SK-N-SH (cell line): ENCODE measurements at regions not wholly inside any gene's neighbourhood (a gene's known extent, or its start where the extent isn't known, plus 50 kb on each side); places are given as distances from the start of the nearest gene placed in this dataset.
A peak's percentile ranks its signal among the peaks of the same experiment; 100 is the strongest.

Experiments
- CTCF ChIA-PET: fragments of 300-600, 350-600 bp; formaldehyde crosslinking; extraction: SDS; loops from one replicate; lab custom pipeline; 2021; lab: Yijun Ruan, JAX
- POLR2A ChIA-PET: fragments of 350-600 bp; sonication (Branson Sonifier 250); formaldehyde crosslinking; extraction: SDS; loops from one replicate; lab custom pipeline; 2020; ENCODE audit warnings: antibody characterized with exemption, inconsistent platforms; lab: Yijun Ruan, JAX
- DNase-seq: peaks from one replicate; pipeline ENCODE4 v3.0.0; 2012
- H2AFZ ChIP-seq: fragments of 200-600 bp; sonication (generic); 2 replicates; pipeline ENCODE4 v1.8.1; 2016; ENCODE audit warnings: antibody characterized with exemption, mild to moderate bottlenecking, low read depth
- H3F3A ChIP-seq: fragments of 200-600 bp; sonication (generic); replicated peaks from 2 replicates; pipeline ENCODE3; 2016; ENCODE audit warnings: antibody characterized with exemption, mild to moderate bottlenecking; ENCODE audit not compliant: insufficient read depth
- H3K27ac ChIP-seq, 2 experiments: fragments of 200-500 bp in 1 of 2; fragments of 200-600 bp in 1 of 2; sonication (Bioruptor generic) in 1 of 2; sonication (generic), shearing (Covaris generic) in 1 of 2; 2 replicates each; pipeline versions ENCODE4 v1.5.1 to v1.6.1; 2014 to 2016; ENCODE audit warnings: low read depth in 2 of 2, inconsistent platforms in 1 of 2, low read length in 1 of 2, mild to moderate bottlenecking in 1 of 2, mixed read lengths in 1 of 2
- H3K27me3 ChIP-seq: fragments of 200-600 bp; sonication (generic), shearing (Covaris generic); 2 replicates; pipeline ENCODE4 v1.6.1; 2016; ENCODE audit warnings: mixed run types; ENCODE audit not compliant: insufficient read depth
- H3K36me3 ChIP-seq, 2 experiments: fragments of 200-500 bp in 1 of 2; fragments of 200-600 bp in 1 of 2; sonication (Bioruptor generic) in 1 of 2; sonication (generic) in 1 of 2; replicated peaks in 1 of 2; 2 replicates each; pipeline versions ENCODE3 to v1.5.1; 2014 to 2016; ENCODE audit warnings: low read length in 1 of 2, mild to moderate bottlenecking in 1 of 2; ENCODE audit not compliant: insufficient read depth in 2 of 2, control insufficient read depth in 1 of 2
- H3K4me1 ChIP-seq, 2 experiments: fragments of 200-500 bp in 1 of 2; fragments of 200-600 bp in 1 of 2; sonication (Bioruptor generic) in 1 of 2; sonication (generic), shearing (Covaris generic) in 1 of 2; 2 replicates each; pipeline versions ENCODE4 v1.5.1 to v1.6.1; 2014 to 2016; ENCODE audit warnings: low read depth in 1 of 2, low read length in 1 of 2, mixed run types in 1 of 2; ENCODE audit not compliant: insufficient read depth in 2 of 2, control insufficient read depth in 1 of 2
- H3K4me2 ChIP-seq: fragments of 200-600 bp; sonication (generic), shearing (Covaris generic); 2 replicates; pipeline ENCODE4 v1.6.1; 2017; ENCODE audit warnings: mixed run types
- H3K4me3 ChIP-seq, 2 experiments: fragments of 200-500 bp in 1 of 2; fragments of 200-600 bp in 1 of 2; sonication (Bioruptor generic) in 1 of 2; sonication (generic), shearing (Covaris generic) in 1 of 2; 2 replicates each; pipeline versions ENCODE4 v1.5.1 to v1.8.1; 2014 to 2016; ENCODE audit warnings: low read depth in 2 of 2, inconsistent platforms in 1 of 2, low read length in 1 of 2, mild to moderate bottlenecking in 1 of 2, mixed read lengths in 1 of 2, moderate library complexity in 1 of 2
- H3K79me2 ChIP-seq: fragments of 200-600 bp; sonication (generic); 2 replicates; pipeline ENCODE4 v1.8.1; 2017; ENCODE audit warnings: mild to moderate bottlenecking; ENCODE audit not compliant: insufficient read depth
- H3K9ac ChIP-seq: fragments of 200-600 bp; sonication (generic); 2 replicates; pipeline ENCODE4 v1.6.1; 2017; ENCODE audit warnings: mixed run types
- H3K9me2 ChIP-seq: fragments of 200-600 bp; sonication (generic); 2 replicates; pipeline ENCODE4 v1.6.1; 2017; ENCODE audit warnings: mixed run types
- H3K9me3 ChIP-seq: fragments of 200-600 bp; sonication (generic); 2 replicates; pipeline ENCODE4 v1.6.1; 2017; ENCODE audit warnings: mixed run types, mild to moderate bottlenecking, moderate library complexity
- H4K20me1 ChIP-seq: fragments of 200-600 bp; sonication (generic); 2 replicates; pipeline ENCODE4 v1.6.1; 2017; ENCODE audit warnings: mild to moderate bottlenecking, mixed run types; ENCODE audit not compliant: insufficient read depth
- CHD2 ChIP-seq: fragments of 150-350 bp; IDR thresholded peaks from 2 replicates; pipeline ENCODE4 v1.6.1; 2018; ENCODE audit warnings: low read length; ENCODE audit not compliant: partially characterized antibody
- ELF1 ChIP-seq: IDR thresholded peaks from 2 replicates; pipeline ENCODE4 v1.4.0; 2012
- FOXJ3 ChIP-seq: sonication (generic); formaldehyde crosslinking; IDR thresholded peaks from 2 replicates; pipeline ENCODE4 v1.5.1; 2020; ENCODE audit warnings: mild to moderate bottlenecking, missing genetic modification reagents
- IRF3 ChIP-seq: fragments of 150-350 bp; IDR thresholded peaks from 2 replicates; pipeline ENCODE4 v1.6.1; 2016; ENCODE audit warnings: mild to moderate bottlenecking, low read depth, low read length
- JUND ChIP-seq: IDR thresholded peaks from 2 replicates; pipeline ENCODE4 v1.4.0; 2012
- MXI1 ChIP-seq: IDR thresholded peaks from 2 replicates; pipeline ENCODE4 v1.6.1; 2012; ENCODE audit warnings: mild to moderate bottlenecking, low read depth, low read length, improper control_type of control experiment
- NRF1 ChIP-seq: IDR thresholded peaks from 2 replicates; pipeline ENCODE4 v1.6.1; 2012; ENCODE audit warnings: low read depth, mild to moderate bottlenecking, low read length
- RCOR1 ChIP-seq: fragments of 150-350 bp; IDR thresholded peaks from 2 replicates; pipeline ENCODE4 v1.6.1; 2017; ENCODE audit warnings: antibody characterized with exemption, low read length
- USF1 ChIP-seq: IDR thresholded peaks from 2 replicates; pipeline ENCODE4 v1.4.0; 2012; ENCODE audit warnings: low read depth, borderline replicate concordance
- ZBTB33 ChIP-seq: IDR thresholded peaks from 2 replicates; pipeline ENCODE4 v1.4.0; 2012; ENCODE audit warnings: low read depth, borderline replicate concordance
- WGBS: methylation state at CpG from one replicate; pipeline ENCODE4 v1.1.6; 2017; ENCODE audit warnings: low lambda C conversion rate; 5-methylcytosine and 5-hydroxymethylcytosine counted together

GRCh38 chr3:197352382-197352781 is 54.0 kb upstream of the DLG1 start:
- WGBS: 77% methylated on average over 5 of the region's 5 CpGs
- no peaks in the 10 kb centered on the region for H4K20me1 ChIP-seq
- H3K36me3 ChIP-seq: no peaks in the 10 kb centered on the region
- no peak overlapping the region for H2AFZ ChIP-seq
- CTCF ChIA-PET: interaction anchor here (1.0 kb wide), 1 partner anchor 10 kb away, joined by 3 read pairs; no protein-coding TSS in a partner anchor
- no peaks in the 10 kb centered on the region for H3K79me2 ChIP-seq
- DNase-seq: peak; percentile 42
- no peaks in the 10 kb centered on the region for H3K27me3 ChIP-seq
- no peak overlapping the region for H3K9ac ChIP-seq
- POLR2A ChIA-PET: no interaction called here
- H3K9me3 ChIP-seq: no peaks in the 10 kb centered on the region
- TF ChIP-seq ZBTB33 (no peak), CHD2 (peak; percentile 40)
- H3K27ac ChIP-seq: peak overlapping the region in 1 of 2 experiments; percentile 23; a peak in 1 of 4 replicates
- H3K4me2 ChIP-seq: no peak overlapping the region
- H3K4me1 ChIP-seq: peaks cover 0 to 29% of the 10 kb centered on the region in 2 experiments; a peak in 1 of 4 replicates
- no peaks in the 10 kb centered on the region for H3F3A ChIP-seq
- H3K4me3 ChIP-seq: no peak overlapping the region
- no peaks in the 10 kb centered on the region for H3K9me2 ChIP-seq

- H3K9me2 ChIP-seq: no peaks in the 10 kb centered on the region
- POLR2A ChIA-PET: no interaction called here
- H3K27me3 ChIP-seq: no peaks in the 10 kb centered on the region
- CTCF ChIA-PET: no interaction called here
- H3F3A ChIP-seq: no peaks in the 10 kb centered on the region
- H3K36me3 ChIP-seq: no peaks in the 10 kb centered on the region
- H2AFZ ChIP-seq: no peak overlapping the region
- H3K4me3 ChIP-seq: no peak overlapping the region
- H3K9ac ChIP-seq: no peak overlapping the region
- no peak for TF ChIP-seq NRF1
- TF ChIP-seq IRF3: no peak
- TF ChIP-seq USF1: no peak
- no peak for TF ChIP-seq RCOR1
- no peak for TF ChIP-seq ELF1
- TF ChIP-seq FOXJ3 (CRISPR knock-in tag): no peak
- TF ChIP-seq MXI1: no peak
- no peak for TF ChIP-seq JUND
- H3K4me1 ChIP-seq: peaks cover 0 to 29% of the 10 kb centered on the region in 2 experiments; a peak in 2 of 4 replicates
- H3K79me2 ChIP-seq: no peaks in the 10 kb centered on the region
- no peak overlapping the region for H3K4me2 ChIP-seq
- no peak for DNase-seq
- WGBS: 97% methylated on average over 13 of the region's 13 CpGs
- no peak overlapping the region for H3K27ac ChIP-seq
- H4K20me1 ChIP-seq: no peaks in the 10 kb centered on the region
- H3K9me3 ChIP-seq: no peaks in the 10 kb centered on the region
Measured at GRCh38 chr3:197350446-197350845, 52.0 kb upstream of the DLG1 start.
